ENCODE measurements at regions not wholly inside any gene's neighbourhood (a gene's known extent, or its start where the extent isn't known, plus 50 kb on each side); places are given as distances from the start of the nearest gene placed in this dataset.

DNA sequence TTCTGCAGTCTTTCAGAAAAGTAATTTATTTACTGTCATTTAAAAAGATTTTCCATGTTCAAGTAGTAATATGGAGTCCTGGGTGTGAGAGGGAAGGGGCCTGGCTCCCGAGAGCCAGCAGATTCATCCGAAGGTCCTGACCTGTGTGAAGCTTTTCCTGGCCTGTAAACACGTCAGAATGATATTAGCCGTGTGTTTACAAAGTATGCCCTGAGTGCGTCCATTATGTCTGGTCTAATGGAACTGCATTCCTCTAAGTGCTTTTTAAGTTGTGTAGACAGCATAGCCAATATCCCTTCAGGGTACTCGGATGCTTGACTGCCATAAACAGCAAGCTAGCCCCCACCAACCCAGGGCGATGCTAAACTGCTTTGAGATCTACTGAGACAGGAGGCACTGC, 495.2 kb downstream of the AGTPBP1 start:
- TF ChIP-seq, protein P1, sequence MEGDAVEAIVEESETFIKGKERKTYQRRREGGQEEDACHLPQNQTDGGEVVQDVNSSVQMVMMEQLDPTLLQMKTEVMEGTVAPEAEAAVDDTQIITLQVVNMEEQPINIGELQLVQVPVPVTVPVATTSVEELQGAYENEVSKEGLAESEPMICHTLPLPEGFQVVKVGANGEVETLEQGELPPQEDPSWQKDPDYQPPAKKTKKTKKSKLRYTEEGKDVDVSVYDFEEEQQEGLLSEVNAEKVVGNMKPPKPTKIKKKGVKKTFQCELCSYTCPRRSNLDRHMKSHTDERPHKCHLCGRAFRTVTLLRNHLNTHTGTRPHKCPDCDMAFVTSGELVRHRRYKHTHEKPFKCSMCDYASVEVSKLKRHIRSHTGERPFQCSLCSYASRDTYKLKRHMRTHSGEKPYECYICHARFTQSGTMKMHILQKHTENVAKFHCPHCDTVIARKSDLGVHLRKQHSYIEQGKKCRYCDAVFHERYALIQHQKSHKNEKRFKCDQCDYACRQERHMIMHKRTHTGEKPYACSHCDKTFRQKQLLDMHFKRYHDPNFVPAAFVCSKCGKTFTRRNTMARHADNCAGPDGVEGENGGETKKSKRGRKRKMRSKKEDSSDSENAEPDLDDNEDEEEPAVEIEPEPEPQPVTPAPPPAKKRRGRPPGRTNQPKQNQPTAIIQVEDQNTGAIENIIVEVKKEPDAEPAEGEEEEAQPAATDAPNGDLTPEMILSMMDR (IDR thresholded peaks at IDR 0.05): no peak
- TF ChIP-seq POLR2A (IDR thresholded peaks at IDR 0.05) (no peak), POLR2AphosphoS5 (IDR thresholded peaks at IDR 0.05) (no peak)

All from transverse colon (tissue), 4 donors.